ENCODE measurements at regions not wholly inside any gene's neighbourhood (a gene's known extent, or its start where the extent isn't known, plus 50 kb on each side); places are given as distances from the start of the nearest gene placed in this dataset.

GRCh38 chr5:30832519-30832918, 361.0 kb upstream of the CDH6 start:
- Histone ChIP-seq H3K23me2 (ENCODE audit: low read depth, low read length) (no peaks in the 10 kb centered on the region), H3K9me3 (ENCODE audit: insufficient read depth in 2 of 2, low read depth in 1 of 2, low read length in 1 of 2) (no peaks in the 10 kb centered on the region), H3K18ac (ENCODE audit: extremely low read depth, low read length) (no peak overlapping the region), H3K27ac (ENCODE audit: low read depth, low read length) (no peak overlapping the region), H2BK15ac (ENCODE audit: low read length) (no peak overlapping the region), H2BK20ac (ENCODE audit: low read length) (no peak overlapping the region), H3K36me3 (ENCODE audit: control insufficient read depth in 2 of 4, insufficient read depth in 4 of 4, low read length in 3 of 4) (no peaks in the 10 kb centered on the region), H4K20me1 (replicated peaks in 1 of 2; ENCODE audit: control insufficient read depth in 1 of 2, insufficient read depth in 2 of 2, low read length in 2 of 2) (no peaks in the 10 kb centered on the region), H2AFZ (ENCODE audit: low read length) (no peak overlapping the region), H2AK5ac (ENCODE audit: low read depth, low read length) (no peak overlapping the region), H3K4me3 (ENCODE audit: extremely low read depth in 1 of 4, insufficient read depth in 2 of 4, low read depth in 3 of 4, low read length in 4 of 4) (no peak overlapping the region), H3K4me1 (replicated peaks in 1 of 4; ENCODE audit: control insufficient read depth in 3 of 4, insufficient read depth in 4 of 4, low read length in 3 of 4) (no peaks in the 10 kb centered on the region), H3K79me1 (ENCODE audit: low read depth, low read length) (no peaks in the 10 kb centered on the region), H2BK120ac (replicated peaks; ENCODE audit: low read depth, low read length) (no peak overlapping the region), H3K4ac (replicated peaks; ENCODE audit: insufficient read length, low read depth, low read length) (no peak overlapping the region), H3K4me2 (ENCODE audit: insufficient read depth in 1 of 2, low read depth in 2 of 2, low read length in 2 of 2) (no peak overlapping the region), H4K5ac (ENCODE audit: insufficient read length, low read depth, low read length) (no peak overlapping the region), H4K8ac (ENCODE audit: extremely low read depth, insufficient read depth, low read length) (no peak overlapping the region), H3K56ac (replicated peaks; ENCODE audit: insufficient read length, low read depth, low read length) (no peak overlapping the region), H4K91ac (replicated peaks; ENCODE audit: insufficient read length, low read length) (no peak overlapping the region), H3K9ac (replicated peaks in 1 of 4; ENCODE audit: extremely low read depth in 1 of 4, low read depth in 3 of 4, low read length in 3 of 4) (no peak overlapping the region), H3K23ac (ENCODE audit: insufficient read length) (no peak overlapping the region), H3K14ac (ENCODE audit: insufficient read length) (no peak overlapping the region), H3K79me2 (ENCODE audit: control insufficient read depth in 1 of 2, insufficient read depth in 2 of 2, low read length in 2 of 2) (no peaks in the 10 kb centered on the region), H3K27me3 (replicated peaks in 1 of 4; ENCODE audit: control insufficient read depth in 3 of 4, extremely low read depth in 1 of 4, insufficient read depth in 3 of 4, low read length in 3 of 4) (no peaks in the 10 kb centered on the region), H2BK5ac (ENCODE audit: low read depth, low read length) (no peak overlapping the region), H2BK12ac (ENCODE audit: low read depth, low read length) (no peak overlapping the region)
- no peak for FAIRE-seq
- DNase-seq (ENCODE audit: low read depth in 1 of 2, low spot score in 2 of 2), result no peak
- POLR2A ChIA-PET (ENCODE audit: partially characterized antibody), result interaction anchor here (1.0 kb wide), 1 partner anchor 1637 kb away, joined by 3 read pairs; no protein-coding TSS in a partner anchor
- CTCF ChIA-PET (ENCODE audit: partially characterized antibody), result no interaction called here
- TF ChIP-seq EZH2 (IDR thresholded peaks at IDR 0.05; ENCODE audit: low read depth, low read length, severe bottlenecking) (no peak), JUN (IDR thresholded peaks at IDR 0.05; ENCODE audit: low read depth, low read length) (no peak), FOSL1 (IDR thresholded peaks at IDR 0.05; ENCODE audit: insufficient read depth, low read depth, low read length) (no peak), SRF (IDR thresholded peaks at IDR 0.05; ENCODE audit: low read depth, low read length) (no peak), CTBP2 (IDR thresholded peaks at IDR 0.05; ENCODE audit: borderline replicate concordance, insufficient read depth, insufficient read length, low read length) (no peak), CHD2 (IDR thresholded peaks at IDR 0.05; ENCODE audit: low read length) (no peak), MAX (IDR thresholded peaks at IDR 0.05) (no peak), CBX8 (IDR thresholded peaks at IDR 0.05; ENCODE audit: borderline replicate concordance, low read depth, low read length) (no peak), KDM4A (IDR thresholded peaks at IDR 0.05; ENCODE audit: low read depth, low read length, severe bottlenecking) (no peak), SP2 (IDR thresholded peaks at IDR 0.05; ENCODE audit: low read length) (no peak), E2F6 (IDR thresholded peaks at IDR 0.05) (no peak), PHF8 (conservative IDR thresholded peaks at IDR 0.05; ENCODE audit: low read depth, low read length) (no peak), CREB1 (IDR thresholded peaks at IDR 0.05) (no peak)

All from H1 (cell line).